ENCODE measurements at regions not wholly inside any gene's neighbourhood (a gene's known extent, or its start where the extent isn't known, plus 50 kb on each side); places are given as distances from the start of the nearest gene placed in this dataset.

- no peak overlapping the region for H3K4me3 ChIP-seq (ENCODE audit: low read depth, low read length)
- no peak for DNase-seq (ENCODE audit: low read depth)
- TF ChIP-seq CTCF (conservative IDR thresholded peaks at IDR 0.05; ENCODE audit: low read depth, low read length): no peak
These were observed 58.8 kb downstream of the SPRY1 start for GRCh38 chr4:123455360-123455759.

DNA sequence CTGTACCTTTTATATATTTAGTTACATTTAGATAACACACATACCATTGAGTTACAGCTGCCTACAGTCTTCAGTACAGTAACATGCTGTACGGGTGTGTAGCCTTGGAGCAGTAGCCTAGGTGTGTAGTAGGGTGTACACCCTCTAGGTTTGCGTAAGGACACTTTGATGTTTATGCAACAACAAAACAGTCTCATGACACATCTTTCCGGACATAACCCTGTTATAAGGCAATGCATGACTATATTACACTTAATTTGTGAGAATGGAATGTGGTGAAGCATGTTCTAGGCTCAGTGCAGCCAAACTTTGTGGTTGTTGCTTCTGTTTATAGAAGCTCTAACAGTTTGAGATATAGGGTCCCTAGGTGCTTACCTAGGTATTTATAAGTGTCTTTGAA is 65.4 kb downstream of the SPRY1 start:
- H3K4me3 ChIP-seq (ENCODE audit: low read depth, low read length): no peak overlapping the region
- no peak for DNase-seq (ENCODE audit: low read depth)
- no peak for TF ChIP-seq CTCF (conservative IDR thresholded peaks at IDR 0.05; ENCODE audit: low read depth, low read length)

DNA sequence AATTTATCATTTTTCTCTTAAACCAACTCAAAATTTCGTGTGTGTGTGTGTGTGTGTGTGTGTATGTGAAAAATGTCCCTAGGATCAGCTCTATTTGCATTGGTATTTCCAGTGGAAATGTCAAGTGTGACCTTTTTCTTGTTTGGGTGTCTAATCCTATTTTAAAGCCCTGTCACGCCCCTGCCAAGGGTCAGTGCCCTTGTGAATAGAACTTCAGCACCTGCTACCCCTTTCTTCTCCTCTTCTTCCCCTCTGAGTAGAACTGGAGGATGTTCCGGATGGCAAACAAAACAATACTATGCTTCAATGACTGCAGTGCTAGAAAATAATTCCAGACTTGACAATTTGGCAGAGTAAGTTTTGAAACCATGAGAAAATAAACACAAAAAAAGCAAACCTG is 67.3 kb downstream of the SPRY1 start:
- no peak overlapping the region for H3K4me3 ChIP-seq (ENCODE audit: low read depth, low read length)
- no peak for TF ChIP-seq CTCF (conservative IDR thresholded peaks at IDR 0.05; ENCODE audit: low read depth, low read length)
- no peak for DNase-seq (ENCODE audit: low read depth)

GRCh38 chr4:123465416-123465815 is 68.8 kb downstream of the SPRY1 start:
- H3K4me3 ChIP-seq (ENCODE audit: low read depth, low read length): no peak overlapping the region
- no peak for TF ChIP-seq CTCF (conservative IDR thresholded peaks at IDR 0.05; ENCODE audit: low read depth, low read length)
- DNase-seq (ENCODE audit: low read depth): no peak

DNA sequence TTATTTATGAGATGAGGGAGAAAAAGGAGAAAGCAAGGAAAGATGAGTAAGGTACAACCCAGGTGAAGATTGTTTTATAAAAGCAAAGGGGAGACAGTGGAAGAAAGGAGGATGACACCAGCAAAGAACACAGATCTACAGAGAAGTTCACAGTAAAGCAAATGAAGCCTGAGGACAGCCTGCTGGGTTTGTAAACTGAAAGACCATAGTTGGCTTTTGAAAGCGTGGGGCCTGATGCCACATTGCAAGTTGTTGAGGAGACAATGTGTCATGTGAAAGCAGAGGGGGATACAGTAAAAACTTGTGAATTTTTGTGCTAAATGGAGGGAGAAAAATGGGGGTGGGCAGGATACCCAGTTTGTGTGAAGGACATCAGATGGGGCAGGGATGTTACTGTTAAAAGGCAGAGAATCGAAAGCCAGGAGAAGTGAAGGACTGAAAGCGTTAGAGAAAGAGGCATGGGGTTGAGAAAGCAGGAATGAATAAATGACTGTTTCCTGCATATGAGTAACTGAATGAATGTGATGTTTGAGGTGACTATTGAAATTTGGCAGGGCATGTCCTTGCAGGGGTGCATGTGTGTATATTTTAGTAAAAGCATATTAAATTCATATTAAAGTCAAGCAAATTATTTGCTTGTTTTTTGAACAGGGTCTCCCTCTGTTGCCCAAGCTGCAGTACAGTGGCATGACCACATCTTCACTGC is 69.6 kb downstream of the SPRY1 start:
- TF ChIP-seq CTCF (conservative IDR thresholded peaks at IDR 0.05; ENCODE audit: low read depth, low read length): no peak
- no peak overlapping the region for H3K4me3 ChIP-seq (ENCODE audit: low read depth, low read length)
- DNase-seq (ENCODE audit: low read depth): no peak

DNA sequence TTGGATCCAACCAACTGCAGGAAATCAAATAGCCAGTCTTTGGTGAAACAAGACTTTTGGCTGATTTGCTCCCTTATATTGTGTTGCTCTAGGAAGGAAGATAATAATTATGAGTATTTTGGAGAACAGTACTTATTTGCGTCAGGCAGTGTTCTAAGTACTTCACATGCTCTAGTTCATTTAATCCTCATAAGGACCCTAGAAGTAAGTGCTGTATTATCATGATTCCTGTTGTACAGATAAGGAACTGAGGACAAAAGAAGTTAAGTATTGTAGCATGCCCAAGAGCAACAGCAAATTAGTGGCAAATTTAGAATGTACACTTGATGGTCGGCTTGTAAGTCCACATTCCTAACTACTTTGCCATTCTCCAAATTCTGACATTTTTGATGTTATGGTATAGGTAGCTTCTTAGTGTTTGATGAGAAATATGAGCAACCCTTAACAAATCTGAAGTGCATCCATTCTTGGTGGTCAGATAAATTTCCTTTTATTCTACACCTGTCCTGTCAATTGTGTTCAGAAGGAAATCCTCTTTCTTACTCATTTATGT is 72.0 kb downstream of the SPRY1 start:
- no peak for TF ChIP-seq CTCF (conservative IDR thresholded peaks at IDR 0.05; ENCODE audit: low read depth, low read length)
- H3K4me3 ChIP-seq (ENCODE audit: low read depth, low read length): no peak overlapping the region
- no peak for DNase-seq (ENCODE audit: low read depth)

- no peak overlapping the region for H3K4me3 ChIP-seq (ENCODE audit: low read depth, low read length)
- TF ChIP-seq CTCF (conservative IDR thresholded peaks at IDR 0.05; ENCODE audit: low read depth, low read length): no peak
- DNase-seq (ENCODE audit: low read depth): no peak
These were observed 72.7 kb downstream of the SPRY1 start for GRCh38 chr4:123469245-123469644.

Measured in epithelial cell of proximal tubule (primary cell).